ENCODE measurements at regions not wholly inside any gene's neighbourhood (a gene's known extent, or its start where the extent isn't known, plus 50 kb on each side); places are given as distances from the start of the nearest gene placed in this dataset.

- TF ChIP-seq ZFP30 (CRISPR knock-in tag; IDR thresholded peaks at IDR 0.05) (no peak), ZC3H10 (CRISPR knock-in tag; IDR thresholded peaks at IDR 0.05) (no peak), SNAI2 (CRISPR knock-in tag; IDR thresholded peaks at IDR 0.05) (no peak), ARNTL (CRISPR knock-in tag; IDR thresholded peaks at IDR 0.05; ENCODE audit: borderline replicate concordance, low read depth) (no peak)
Observed at GRCh38 chr2:239535413-239536144, 134.8 kb upstream of the HDAC4 start.
